Activated CD8-positive, alpha-beta T cell treated with anti-CD3 and anti-CD28 coated beads for 36 hours (primary cell): ENCODE measurements at regions not wholly inside any gene's neighbourhood (a gene's known extent, or its start where the extent isn't known, plus 50 kb on each side); places are given as distances from the start of the nearest gene placed in this dataset.

Experiments used
- ATAC-seq: fragments of 200-7000 bp; cut with Tn5 transposase; one replicate; pipeline ENCODE4 v1.10.0; 2021; ENCODE audit warnings: mild to moderate bottlenecking, moderate library complexity
- CTCF ChIA-PET: fragments of 350-600 bp; sonication (Branson Sonifier 250); formaldehyde crosslinking; loops from one replicate; lab custom pipeline; 2021; ENCODE audit warnings: antibody characterized with exemption; lab: Charles Lee
- POLR2A ChIA-PET: fragments of 350-600 bp; sonication (Branson Sonifier 250); formaldehyde crosslinking; loops from one replicate; lab custom pipeline; 2021; ENCODE audit warnings: antibody characterized with exemption; lab: Charles Lee
- DNase-seq: peaks from one replicate; pipeline ENCODE4 v3.0.0-alpha.2; 2020
- H3K27ac Mint-ChIP-seq: one replicate; pipeline ENCODE4 v1.8.0; 2021; ENCODE audit warnings: mild to moderate bottlenecking, mixed read lengths
- H3K27me3 Mint-ChIP-seq: one replicate; pipeline ENCODE4 v1.8.0; 2021; ENCODE audit warnings: mixed read lengths
- H3K36me3 Mint-ChIP-seq: one replicate; pipeline ENCODE4 v1.8.0; 2021; ENCODE audit warnings: low read depth, mixed read lengths
- H3K4me1 Mint-ChIP-seq: one replicate; pipeline ENCODE4 v1.8.0; 2021; ENCODE audit warnings: low read depth, mixed read lengths
- H3K4me3 Mint-ChIP-seq: one replicate; pipeline ENCODE4 v1.8.0; 2021; ENCODE audit warnings: mild to moderate bottlenecking, moderate library complexity, mixed read lengths
- H3K9me3 Mint-ChIP-seq: one replicate; pipeline ENCODE4 v1.8.0; 2021; ENCODE audit warnings: mixed read lengths
- intact Hi-C: fragments of 100-400 bp; cut with micrococcal nuclease; formaldehyde crosslinking; loops from one replicate; pipeline ENCODE4 v1.10.0; 2022
- TF ChIP-seq, protein P1 (sequence below): fragments of 200-600 bp; IDR thresholded peaks from one replicate; pipeline ENCODE4 v1.8.0; 2022; ENCODE audit warnings: antibody characterized with exemption, mild to moderate bottlenecking

DNA sequence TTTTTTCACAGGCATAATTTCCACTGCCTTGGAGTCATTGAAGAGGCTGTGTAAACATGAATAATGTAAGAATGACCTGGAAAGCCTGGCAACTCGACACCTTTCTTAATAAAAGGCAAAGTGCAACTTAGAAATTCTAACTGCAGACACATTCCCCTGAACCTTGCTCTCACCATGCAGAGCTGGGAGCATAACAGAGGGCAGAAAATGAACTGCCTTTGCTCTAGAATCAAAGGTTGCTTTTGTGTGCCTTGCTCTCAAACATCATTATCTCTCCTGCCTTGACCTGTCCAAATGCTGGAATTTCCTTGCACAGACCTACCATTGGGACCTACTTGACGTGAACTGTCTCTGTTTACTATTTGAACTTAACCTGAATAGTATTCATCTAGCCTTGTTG lies 462.0 kb upstream of the ZNF462 start:
- no peaks in the 10 kb centered on the region for H3K36me3 Mint-ChIP-seq
- POLR2A ChIA-PET: no interaction called here
- no peak overlapping the region for H3K27ac Mint-ChIP-seq
- CTCF ChIA-PET: no interaction called here
- no peak for ATAC-seq
- no peaks in the 10 kb centered on the region for H3K4me1 Mint-ChIP-seq
- H3K9me3 Mint-ChIP-seq: no peaks in the 10 kb centered on the region
- TF ChIP-seq, protein P1, sequence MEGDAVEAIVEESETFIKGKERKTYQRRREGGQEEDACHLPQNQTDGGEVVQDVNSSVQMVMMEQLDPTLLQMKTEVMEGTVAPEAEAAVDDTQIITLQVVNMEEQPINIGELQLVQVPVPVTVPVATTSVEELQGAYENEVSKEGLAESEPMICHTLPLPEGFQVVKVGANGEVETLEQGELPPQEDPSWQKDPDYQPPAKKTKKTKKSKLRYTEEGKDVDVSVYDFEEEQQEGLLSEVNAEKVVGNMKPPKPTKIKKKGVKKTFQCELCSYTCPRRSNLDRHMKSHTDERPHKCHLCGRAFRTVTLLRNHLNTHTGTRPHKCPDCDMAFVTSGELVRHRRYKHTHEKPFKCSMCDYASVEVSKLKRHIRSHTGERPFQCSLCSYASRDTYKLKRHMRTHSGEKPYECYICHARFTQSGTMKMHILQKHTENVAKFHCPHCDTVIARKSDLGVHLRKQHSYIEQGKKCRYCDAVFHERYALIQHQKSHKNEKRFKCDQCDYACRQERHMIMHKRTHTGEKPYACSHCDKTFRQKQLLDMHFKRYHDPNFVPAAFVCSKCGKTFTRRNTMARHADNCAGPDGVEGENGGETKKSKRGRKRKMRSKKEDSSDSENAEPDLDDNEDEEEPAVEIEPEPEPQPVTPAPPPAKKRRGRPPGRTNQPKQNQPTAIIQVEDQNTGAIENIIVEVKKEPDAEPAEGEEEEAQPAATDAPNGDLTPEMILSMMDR: no peak
- no peak overlapping the region for H3K4me3 Mint-ChIP-seq
- intact Hi-C loops: no loop called here
- no peak for DNase-seq
- no peaks in the 10 kb centered on the region for H3K27me3 Mint-ChIP-seq

DNA sequence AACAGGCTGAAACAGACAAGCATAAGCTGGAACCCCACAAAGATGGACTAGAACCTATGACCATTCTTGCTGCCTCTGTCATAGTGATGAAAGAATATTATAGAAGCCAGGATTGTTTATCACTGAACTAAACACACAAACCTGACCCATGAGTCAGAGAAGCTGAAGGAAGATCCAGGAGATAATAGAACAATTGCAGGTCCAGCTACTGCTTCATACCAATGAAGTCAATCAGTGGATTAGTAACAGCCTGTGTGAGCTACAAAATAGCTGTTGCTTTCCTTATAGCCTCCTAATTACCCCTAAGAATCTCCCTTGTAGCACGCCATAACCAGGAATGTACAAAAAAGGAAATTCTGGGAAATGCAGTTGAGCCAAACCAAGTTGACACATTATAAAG lies 459.9 kb upstream of the ZNF462 start:
- ATAC-seq (no peak), DNase-seq (no peak)
- intact Hi-C loops: no loop called here
- Mint-ChIP-seq H3K36me3 (no peaks in the 10 kb centered on the region), H3K27ac (no peak overlapping the region), H3K4me3 (no peak overlapping the region), H3K4me1 (no peaks in the 10 kb centered on the region), H3K9me3 (no peaks in the 10 kb centered on the region), H3K27me3 (no peaks in the 10 kb centered on the region)
- TF ChIP-seq, protein P1: no peak
- POLR2A ChIA-PET: interaction anchor here (0.6 kb wide), 1 partner anchor 33 kb away, joined by 3 read pairs; no protein-coding TSS in a partner anchor
- CTCF ChIA-PET: no interaction called here

DNA sequence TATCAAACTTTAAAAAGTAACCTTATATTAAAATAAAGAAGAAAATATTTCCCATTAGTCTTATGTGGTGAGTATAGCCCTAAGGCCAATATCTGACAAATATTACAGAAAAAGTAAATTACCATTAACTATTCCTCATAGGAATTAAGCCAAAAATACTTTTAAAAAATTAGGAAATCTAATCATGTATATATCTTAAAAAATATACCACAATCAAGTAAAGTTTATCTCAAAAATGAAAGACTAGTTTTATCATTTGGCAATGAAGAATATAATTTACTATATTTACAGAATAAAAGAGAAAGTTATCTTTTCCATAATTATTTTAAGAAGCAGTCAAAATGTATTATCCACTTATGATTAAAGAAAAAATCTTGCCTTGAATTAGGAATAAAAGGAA lies 458.8 kb upstream of the ZNF462 start:
- no peak overlapping the region for H3K4me3 Mint-ChIP-seq
- ChIA-PET CTCF (interaction anchor here (0.6 kb wide), 1 partner anchor 93 kb away, joined by 3 read pairs; no protein-coding TSS in a partner anchor), POLR2A (no interaction called here)
- ATAC-seq (no peak), DNase-seq (no peak)
- no peaks in the 10 kb centered on the region for H3K9me3 Mint-ChIP-seq
- TF ChIP-seq, protein P1: no peak
- intact Hi-C loops: no loop called here
- H3K4me1 Mint-ChIP-seq: no peaks in the 10 kb centered on the region
- no peaks in the 10 kb centered on the region for H3K27me3 Mint-ChIP-seq
- H3K27ac Mint-ChIP-seq: no peak overlapping the region
- H3K36me3 Mint-ChIP-seq: no peaks in the 10 kb centered on the region

DNA sequence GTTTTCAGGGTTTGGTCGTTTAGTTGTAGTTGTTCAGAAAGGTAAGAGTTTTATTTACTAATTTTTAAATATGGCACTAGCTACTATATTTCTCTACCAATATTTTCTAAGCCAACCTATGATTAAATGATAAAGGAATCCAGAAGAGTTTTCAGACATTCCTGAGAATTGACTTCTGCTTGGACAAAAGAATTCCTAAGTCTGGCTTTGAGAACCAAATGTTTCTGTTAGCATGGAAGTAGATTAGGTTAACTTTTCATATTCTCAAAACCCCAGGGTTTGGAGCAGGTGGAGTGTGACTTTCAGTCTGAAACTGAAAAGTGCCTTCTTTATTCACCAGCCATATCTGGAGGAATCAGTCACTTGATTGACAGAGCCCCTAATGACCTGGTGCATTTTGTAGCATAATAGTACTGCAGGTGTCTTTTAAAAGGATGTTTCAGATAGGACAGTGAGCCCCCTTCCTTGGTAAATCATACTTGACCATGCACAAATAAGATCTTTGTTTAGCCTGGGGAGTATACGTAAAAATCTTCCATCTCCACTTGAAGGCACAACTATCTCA lies 457.0 kb upstream of the ZNF462 start:
- no peaks in the 10 kb centered on the region for H3K4me1 Mint-ChIP-seq
- intact Hi-C loops: no loop called here
- no peaks in the 10 kb centered on the region for H3K27me3 Mint-ChIP-seq
- ChIA-PET CTCF (no interaction called here), POLR2A (no interaction called here)
- no peak for ATAC-seq
- no peaks in the 10 kb centered on the region for H3K36me3 Mint-ChIP-seq
- TF ChIP-seq, protein P1: no peak
- no peak overlapping the region for H3K4me3 Mint-ChIP-seq
- no peak overlapping the region for H3K27ac Mint-ChIP-seq
- no peak for DNase-seq
- no peaks in the 10 kb centered on the region for H3K9me3 Mint-ChIP-seq

DNA sequence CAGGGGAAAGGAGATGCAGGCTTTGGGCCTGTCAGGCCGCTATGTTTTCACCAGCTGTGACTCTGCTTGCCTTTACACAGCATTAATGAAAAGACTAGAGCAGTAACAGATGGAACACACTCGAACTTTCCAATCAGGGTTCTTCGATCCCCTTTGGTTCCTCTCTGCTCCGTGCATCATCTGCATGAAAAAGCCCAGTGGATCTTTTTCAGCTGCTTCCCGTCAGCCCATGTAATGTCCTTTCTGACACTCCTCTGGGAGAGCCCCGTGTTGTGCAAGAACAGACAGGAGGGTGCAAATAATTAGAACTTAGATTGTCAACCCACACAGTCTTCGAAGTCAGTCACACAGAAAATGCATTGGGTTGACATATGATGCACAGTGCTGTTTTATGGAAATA lies 448.9 kb upstream of the ZNF462 start:
- Mint-ChIP-seq H3K9me3 (peaks cover 7% of the 10 kb centered on the region), H3K27me3 (no peaks in the 10 kb centered on the region), H3K36me3 (no peaks in the 10 kb centered on the region), H3K4me1 (no peaks in the 10 kb centered on the region), H3K27ac (no peak overlapping the region), H3K4me3 (no peak overlapping the region)
- no peak for ATAC-seq
- ChIA-PET POLR2A (no interaction called here), CTCF (no interaction called here)
- no peak for DNase-seq
- intact Hi-C loops: no loop called here
- TF ChIP-seq, protein P1: no peak
